Neural progenitor cell (in vitro differentiated cells): ENCODE measurements at regions not wholly inside any gene's neighbourhood (a gene's known extent, or its start where the extent isn't known, plus 50 kb on each side); places are given as distances from the start of the nearest gene placed in this dataset.

Experiments
- DNase-seq: peaks from one replicate; pipeline ENCODE4 v3.0.0-alpha.2; 2016; ENCODE audit warnings: low spot score
- H2AFZ ChIP-seq: fragments of 200-600 bp; sonication (generic); replicated peaks from 2 replicates; pipeline ENCODE4 v1.6.1; 2016; ENCODE audit warnings: antibody characterized with exemption
- H3F3A ChIP-seq: fragments of 200-600 bp; sonication (generic); 2 replicates; pipeline ENCODE4 v1.6.1; 2016; ENCODE audit warnings: antibody characterized with exemption, low read depth
- H3K27ac ChIP-seq: fragments of 200-600 bp; sonication (generic); 2 replicates; pipeline ENCODE4 v1.5.1; 2016; ENCODE audit warnings: mild to moderate bottlenecking
- H3K27me3 ChIP-seq: fragments of 200-600 bp; sonication (generic); 2 replicates; pipeline ENCODE4 v1.6.1; 2016; ENCODE audit warnings: mild to moderate bottlenecking, moderate library complexity
- H3K36me3 ChIP-seq: fragments of 200-600 bp; sonication (generic); 2 replicates; pipeline ENCODE4 v1.5.1; 2016
- H3K4me1 ChIP-seq: fragments of 200-600 bp; sonication (generic); 2 replicates; pipeline ENCODE4 v1.6.1; 2016; ENCODE audit warnings: mixed run types
- H3K4me2 ChIP-seq: fragments of 200-600 bp; sonication (generic); 2 replicates; pipeline ENCODE4 v1.6.1; 2016
- H3K4me3 ChIP-seq: fragments of 200-600 bp; sonication (generic); 2 replicates; pipeline ENCODE4 v1.5.1; 2016
- H3K79me2 ChIP-seq: fragments of 200-600 bp; sonication (generic); 2 replicates; pipeline ENCODE4 v1.6.1; 2016; ENCODE audit warnings: low read depth
- H3K9ac ChIP-seq: fragments of 200-600 bp; sonication (generic); 2 replicates; pipeline ENCODE4 v1.6.1; 2016
- H3K9me3 ChIP-seq: fragments of 200-600 bp; sonication (generic); 2 replicates; pipeline ENCODE4 v1.5.1; 2016; ENCODE audit warnings: low read depth
- H4K20me1 ChIP-seq: fragments of 200-600 bp; sonication (generic); 2 replicates; pipeline ENCODE4 v1.6.1; 2016; ENCODE audit warnings: low read depth
- H3K27ac Mint-ChIP-seq: 3 replicates; pipeline ENCODE4 v1.8.0; 2021; ENCODE audit warnings: mixed read lengths
- H3K27me3 Mint-ChIP-seq: 2 replicates; pipeline ENCODE4 v1.8.0; 2022; ENCODE audit warnings: low read depth, mild to moderate bottlenecking, inconsistent platforms, moderate library complexity, mixed read lengths; ENCODE audit not compliant: insufficient read depth
- H3K36me3 Mint-ChIP-seq: 3 replicates; pipeline ENCODE4 v1.8.0; 2021; ENCODE audit warnings: mixed read lengths
- H3K4me1 Mint-ChIP-seq: 3 replicates; pipeline ENCODE4 v1.8.0; 2021; ENCODE audit warnings: mixed read lengths
- H3K4me3 Mint-ChIP-seq: 3 replicates; pipeline ENCODE4 v1.8.0; 2021; ENCODE audit warnings: mild to moderate bottlenecking, moderate library complexity, mixed read lengths
- H3K9me3 Mint-ChIP-seq: 3 replicates; pipeline ENCODE4 v1.8.0; 2020; ENCODE audit warnings: mixed read lengths
- EZH2 ChIP-seq: fragments of 200-600 bp; sonication (generic); IDR thresholded peaks from 2 replicates; pipeline ENCODE4 v1.6.1; 2017; ENCODE audit warnings: antibody characterized with exemption, mild to moderate bottlenecking, moderate library complexity
- EZH2phosphoT487 ChIP-seq: fragments of 200-600 bp; sonication (generic); IDR thresholded peaks from 2 replicates; pipeline ENCODE4 v1.6.1; 2017; ENCODE audit warnings: antibody characterized with exemption
- TF ChIP-seq, protein P1 (sequence below): fragments of 200-600 bp; sonication (generic); IDR thresholded peaks from 2 replicates; pipeline ENCODE4 v1.5.1; 2017; ENCODE audit warnings: antibody characterized with exemption, mild to moderate bottlenecking

- no peaks in the 10 kb centered on the region for H3K4me1 ChIP-seq
- no peak overlapping the region for H3K27ac ChIP-seq
- H3K4me3 Mint-ChIP-seq: no peak overlapping the region
- H3K4me3 ChIP-seq: no peak overlapping the region
- no peaks in the 10 kb centered on the region for H3K79me2 ChIP-seq
- H3K9me3 ChIP-seq: no peaks in the 10 kb centered on the region
- H4K20me1 ChIP-seq: no peaks in the 10 kb centered on the region
- DNase-seq: no peak
- no peaks in the 10 kb centered on the region for H3K36me3 Mint-ChIP-seq
- TF ChIP-seq EZH2phosphoT487 (no peak), EZH2 (no peak)
- TF ChIP-seq, protein P1, sequence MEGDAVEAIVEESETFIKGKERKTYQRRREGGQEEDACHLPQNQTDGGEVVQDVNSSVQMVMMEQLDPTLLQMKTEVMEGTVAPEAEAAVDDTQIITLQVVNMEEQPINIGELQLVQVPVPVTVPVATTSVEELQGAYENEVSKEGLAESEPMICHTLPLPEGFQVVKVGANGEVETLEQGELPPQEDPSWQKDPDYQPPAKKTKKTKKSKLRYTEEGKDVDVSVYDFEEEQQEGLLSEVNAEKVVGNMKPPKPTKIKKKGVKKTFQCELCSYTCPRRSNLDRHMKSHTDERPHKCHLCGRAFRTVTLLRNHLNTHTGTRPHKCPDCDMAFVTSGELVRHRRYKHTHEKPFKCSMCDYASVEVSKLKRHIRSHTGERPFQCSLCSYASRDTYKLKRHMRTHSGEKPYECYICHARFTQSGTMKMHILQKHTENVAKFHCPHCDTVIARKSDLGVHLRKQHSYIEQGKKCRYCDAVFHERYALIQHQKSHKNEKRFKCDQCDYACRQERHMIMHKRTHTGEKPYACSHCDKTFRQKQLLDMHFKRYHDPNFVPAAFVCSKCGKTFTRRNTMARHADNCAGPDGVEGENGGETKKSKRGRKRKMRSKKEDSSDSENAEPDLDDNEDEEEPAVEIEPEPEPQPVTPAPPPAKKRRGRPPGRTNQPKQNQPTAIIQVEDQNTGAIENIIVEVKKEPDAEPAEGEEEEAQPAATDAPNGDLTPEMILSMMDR: no peak
- H2AFZ ChIP-seq: peak overlapping the region; percentile 68
- H3K27me3 ChIP-seq: no peaks in the 10 kb centered on the region
- peaks cover 19% of the 10 kb centered on the region for H3K4me1 Mint-ChIP-seq
- H3F3A ChIP-seq: no peaks in the 10 kb centered on the region
- H3K27me3 Mint-ChIP-seq: peaks cover 2% of the 10 kb centered on the region
- H3K27ac Mint-ChIP-seq: no peak overlapping the region
- H3K9me3 Mint-ChIP-seq: peaks cover 2% of the 10 kb centered on the region
- no peaks in the 10 kb centered on the region for H3K36me3 ChIP-seq
- H3K9ac ChIP-seq: no peak overlapping the region
- no peak overlapping the region for H3K4me2 ChIP-seq
Observed at GRCh38 chr2:215625207-215625606, 189.3 kb upstream of the FN1 start.

DNA sequence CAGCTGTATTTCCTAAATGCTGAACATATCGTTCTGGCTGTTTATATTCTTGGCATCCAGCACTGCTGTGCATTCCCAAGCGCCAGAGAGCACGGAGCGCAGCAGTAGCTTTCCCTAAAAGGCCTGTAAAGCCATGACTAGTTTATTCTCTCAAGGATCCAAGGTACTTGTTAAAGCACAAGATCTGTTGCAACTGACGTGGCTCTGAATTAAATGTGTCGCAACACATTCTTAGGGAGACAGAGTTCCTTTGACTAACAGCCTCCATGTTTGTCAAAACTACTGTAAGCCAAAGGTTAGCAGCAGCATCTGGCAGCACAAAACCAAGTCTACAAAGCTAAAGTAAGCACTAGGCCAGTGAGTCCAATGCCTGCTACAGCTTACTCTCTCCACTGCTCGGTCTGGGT lies 188.6 kb upstream of the FN1 start:
- no peaks in the 10 kb centered on the region for H4K20me1 ChIP-seq
- peaks cover 3% of the 10 kb centered on the region for H3F3A ChIP-seq
- Mint-ChIP-seq H3K4me3 (no peak overlapping the region), H3K4me1 (peaks cover 27% of the 10 kb centered on the region), H3K9me3 (no peaks in the 10 kb centered on the region), H3K36me3 (no peaks in the 10 kb centered on the region), H3K27ac (no peak overlapping the region), H3K27me3 (peaks cover 2% of the 10 kb centered on the region)
- no peak overlapping the region for H3K4me2 ChIP-seq
- peaks cover 7% of the 10 kb centered on the region for H3K4me1 ChIP-seq
- no peak overlapping the region for H3K27ac ChIP-seq
- H3K9me3 ChIP-seq: no peaks in the 10 kb centered on the region
- no peaks in the 10 kb centered on the region for H3K27me3 ChIP-seq
- H3K36me3 ChIP-seq: no peaks in the 10 kb centered on the region
- H3K9ac ChIP-seq: no peak overlapping the region
- no peak overlapping the region for H3K4me3 ChIP-seq
- peak overlapping the region; percentile 54 for H2AFZ ChIP-seq
- H3K79me2 ChIP-seq: no peaks in the 10 kb centered on the region
- no peak for DNase-seq
- TF ChIP-seq EZH2 (no peak), EZH2phosphoT487 (no peak)
- TF ChIP-seq, protein P1: no peak

DNA sequence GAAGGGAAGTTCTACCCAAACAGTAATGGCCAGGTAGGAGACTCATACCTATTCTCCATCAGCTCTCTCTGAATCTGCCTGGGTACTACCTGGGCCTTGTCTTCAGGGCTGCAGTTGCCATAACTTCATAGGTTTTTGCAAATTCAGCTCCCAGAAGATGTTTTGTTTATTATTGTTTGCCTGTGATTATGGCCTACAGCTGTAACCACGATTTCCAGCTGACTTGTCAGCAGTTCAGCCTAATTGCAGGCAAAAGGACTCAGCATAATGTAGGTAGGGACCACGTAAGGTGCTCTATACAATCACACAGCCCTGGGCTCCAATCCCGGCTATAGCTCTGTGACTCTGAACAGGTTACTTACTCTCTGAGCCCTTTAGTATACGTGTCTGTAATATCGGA lies 187.0 kb upstream of the FN1 start:
- Histone ChIP-seq H3K4me1 (peaks cover 16% of the 10 kb centered on the region), H3K27me3 (no peaks in the 10 kb centered on the region), H3K9me3 (no peaks in the 10 kb centered on the region), H3K79me2 (no peaks in the 10 kb centered on the region), H3K4me2 (no peak overlapping the region), H2AFZ (no peak overlapping the region), H3K9ac (no peak overlapping the region), H3K36me3 (no peaks in the 10 kb centered on the region), H4K20me1 (no peaks in the 10 kb centered on the region), H3K27ac (no peak overlapping the region), H3F3A (peaks cover 10% of the 10 kb centered on the region), H3K4me3 (no peak overlapping the region)
- Mint-ChIP-seq H3K36me3 (no peaks in the 10 kb centered on the region), H3K4me3 (no peak overlapping the region), H3K4me1 (peaks cover 43% of the 10 kb centered on the region), H3K27ac (no peak overlapping the region), H3K27me3 (peaks cover 2% of the 10 kb centered on the region), H3K9me3 (no peaks in the 10 kb centered on the region)
- TF ChIP-seq EZH2phosphoT487 (no peak), EZH2 (no peak)
- TF ChIP-seq, protein P1: no peak
- DNase-seq: no peak
